SJSA1 (cell line): ENCODE measurements at regions not wholly inside any gene's neighbourhood (a gene's known extent, or its start where the extent isn't known, plus 50 kb on each side); places are given as distances from the start of the nearest gene placed in this dataset.

Experiments
- DNase-seq, 2 experiments: peaks; one replicate each; pipeline ENCODE4 v3.0.0-alpha.2; 2015 to 2020; ENCODE audit warnings: low spot score in 2 of 2, low read depth in 1 of 2
- H3K27ac ChIP-seq: fragments of 250-450 bp; sonication (Bioruptor Pico); 2 replicates; pipeline ENCODE4 v1.5.1; 2020; ENCODE audit warnings: mild to moderate bottlenecking, moderate library complexity
- H3K27me3 ChIP-seq: fragments of 250-450 bp; sonication (Bioruptor Pico); replicated peaks from 2 replicates; pipeline ENCODE4 v1.5.1; 2020; ENCODE audit warnings: mild to moderate bottlenecking, moderate library complexity
- H3K36me3 ChIP-seq: fragments of 250-450 bp; sonication (Bioruptor Pico); 2 replicates; pipeline ENCODE4 v1.5.1; 2020; ENCODE audit warnings: mild to moderate bottlenecking
- H3K4me1 ChIP-seq: fragments of 250-450 bp; sonication (Bioruptor Pico); replicated peaks from 2 replicates; pipeline ENCODE4 v1.6.1; 2021; ENCODE audit warnings: mild to moderate bottlenecking
- H3K4me3 ChIP-seq: fragments of 250-450 bp; sonication (Bioruptor Pico); 2 replicates; pipeline ENCODE4 v1.5.1; 2020; ENCODE audit warnings: mild to moderate bottlenecking
- H3K9me3 ChIP-seq: fragments of 250-450 bp; sonication (Bioruptor Pico); replicated peaks from 2 replicates; pipeline ENCODE4 v1.5.1; 2020; ENCODE audit warnings: mild to moderate bottlenecking

DNA sequence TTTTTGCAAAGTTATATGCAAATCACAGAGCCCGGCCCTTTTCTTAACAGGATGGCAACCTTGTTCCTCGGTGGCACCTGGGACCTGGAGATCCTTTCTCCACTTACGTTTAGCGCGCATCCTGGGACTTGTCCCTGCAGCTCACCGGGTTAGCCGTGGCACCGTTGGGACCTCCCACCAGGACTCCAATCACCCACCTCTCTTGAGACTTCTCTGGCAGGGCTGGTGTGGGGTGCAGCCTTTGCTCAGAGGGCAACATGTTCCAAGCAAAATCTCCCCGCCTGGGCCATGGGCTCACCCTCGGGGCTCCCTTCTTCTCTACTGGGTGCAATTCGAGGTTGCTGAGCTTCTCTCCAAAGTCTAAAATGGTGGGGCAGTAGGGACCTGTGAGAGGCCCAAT lies 211.9 kb upstream of the UMPS start:
- H3K27ac ChIP-seq, result no peak overlapping the region
- peaks cover 17% of the 10 kb centered on the region for H3K4me1 ChIP-seq
- DNase-seq, result no peak
- no peaks in the 10 kb centered on the region for H3K27me3 ChIP-seq
- no peaks in the 10 kb centered on the region for H3K36me3 ChIP-seq
- no peak overlapping the region for H3K4me3 ChIP-seq
- H3K9me3 ChIP-seq, result no peaks in the 10 kb centered on the region

DNA sequence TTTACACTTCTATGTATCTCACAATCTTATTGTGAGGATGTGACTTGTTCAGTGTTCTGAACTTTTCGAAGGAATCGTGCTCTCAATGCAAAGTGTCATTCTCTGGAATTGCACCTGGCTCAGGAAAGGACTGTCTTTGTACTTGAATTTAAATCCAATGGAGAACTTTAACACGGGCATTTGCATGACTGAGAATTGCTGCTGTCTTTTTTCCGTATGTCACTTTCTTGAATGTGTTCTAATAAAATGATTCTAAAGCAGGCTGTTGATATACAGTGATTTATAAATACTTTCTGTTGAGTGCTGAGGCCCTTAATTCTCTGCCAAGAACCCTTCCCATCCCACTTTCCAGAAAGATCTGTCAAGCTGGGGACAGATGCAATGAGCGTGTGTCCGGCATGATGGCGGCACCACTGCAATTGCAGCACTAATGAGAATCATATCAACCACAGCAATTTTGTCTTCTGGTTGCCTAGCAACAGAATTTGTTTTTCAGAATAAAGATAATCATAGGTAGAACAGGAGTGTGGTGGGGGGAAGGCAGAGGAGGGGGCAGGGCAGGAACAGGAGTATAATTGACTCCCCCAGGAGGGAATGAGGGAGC lies 210.6 kb upstream of the UMPS start:
- H3K4me3 ChIP-seq, result no peak overlapping the region
- peaks cover 13% of the 10 kb centered on the region for H3K4me1 ChIP-seq
- no peaks in the 10 kb centered on the region for H3K27me3 ChIP-seq
- no peak overlapping the region for H3K27ac ChIP-seq
- DNase-seq, result no peak
- H3K36me3 ChIP-seq, result no peaks in the 10 kb centered on the region
- H3K9me3 ChIP-seq, result no peaks in the 10 kb centered on the region

- Histone ChIP-seq H3K27ac (no peak overlapping the region), H3K4me3 (no peak overlapping the region), H3K36me3 (no peaks in the 10 kb centered on the region), H3K27me3 (no peaks in the 10 kb centered on the region), H3K9me3 (no peaks in the 10 kb centered on the region), H3K4me1 (peaks cover 10% of the 10 kb centered on the region)
- peak in 1 of 2 experiments; percentile 45 for DNase-seq
Measured at GRCh38 chr3:124520970-124521369, 209.3 kb upstream of the UMPS start.

DNA sequence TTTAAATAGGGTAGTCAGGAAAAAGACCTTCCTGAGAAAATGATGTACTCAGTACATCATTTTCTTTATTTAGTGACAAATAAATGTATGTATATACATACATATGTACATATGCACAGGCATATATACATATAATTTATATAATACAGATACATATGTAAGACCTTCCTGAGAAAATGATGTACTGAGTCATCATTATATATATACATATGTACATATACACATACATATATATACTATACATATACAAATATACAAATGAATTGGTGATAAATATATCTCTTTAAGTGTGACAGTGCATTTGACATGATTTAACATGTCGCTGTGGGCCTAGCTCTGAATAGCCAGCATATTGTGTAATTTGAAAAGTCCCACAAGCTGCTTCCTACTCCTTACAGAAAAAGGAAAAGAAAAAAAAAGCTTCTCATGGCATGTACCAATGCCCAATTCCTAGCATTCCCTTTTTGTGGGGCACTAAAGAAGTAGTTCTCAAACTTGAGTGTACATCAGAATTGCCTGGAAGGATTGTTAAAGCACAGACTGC lies 208.1 kb upstream of the UMPS start:
- H3K4me1 ChIP-seq, result peaks cover 10% of the 10 kb centered on the region
- H3K27ac ChIP-seq, result no peak overlapping the region
- no peak for DNase-seq
- H3K4me3 ChIP-seq, result no peak overlapping the region
- H3K9me3 ChIP-seq, result no peaks in the 10 kb centered on the region
- H3K36me3 ChIP-seq, result no peaks in the 10 kb centered on the region
- no peaks in the 10 kb centered on the region for H3K27me3 ChIP-seq

- no peak for DNase-seq
Measured at GRCh38 chr3:124526601-124527000, 203.7 kb upstream of the UMPS start.

GRCh38 chr3:124529826-124530571 lies 200.3 kb upstream of the UMPS start:
- Histone ChIP-seq H3K27me3 (no peaks in the 10 kb centered on the region), H3K9me3 (no peaks in the 10 kb centered on the region), H3K4me3 (no peak overlapping the region), H3K36me3 (no peaks in the 10 kb centered on the region), H3K27ac (no peak overlapping the region), H3K4me1 (no peaks in the 10 kb centered on the region)
- DNase-seq, result no peak

More at GRCh38 chr3:124526601-124527000, 203.7 kb upstream of the UMPS start:
- no peak overlapping the region for H3K27ac ChIP-seq
- no peaks in the 10 kb centered on the region for H3K27me3 ChIP-seq
- H3K4me1 ChIP-seq, result peaks cover 1% of the 10 kb centered on the region
- no peaks in the 10 kb centered on the region for H3K36me3 ChIP-seq
- H3K4me3 ChIP-seq, result no peak overlapping the region
- H3K9me3 ChIP-seq, result no peaks in the 10 kb centered on the region

DNA sequence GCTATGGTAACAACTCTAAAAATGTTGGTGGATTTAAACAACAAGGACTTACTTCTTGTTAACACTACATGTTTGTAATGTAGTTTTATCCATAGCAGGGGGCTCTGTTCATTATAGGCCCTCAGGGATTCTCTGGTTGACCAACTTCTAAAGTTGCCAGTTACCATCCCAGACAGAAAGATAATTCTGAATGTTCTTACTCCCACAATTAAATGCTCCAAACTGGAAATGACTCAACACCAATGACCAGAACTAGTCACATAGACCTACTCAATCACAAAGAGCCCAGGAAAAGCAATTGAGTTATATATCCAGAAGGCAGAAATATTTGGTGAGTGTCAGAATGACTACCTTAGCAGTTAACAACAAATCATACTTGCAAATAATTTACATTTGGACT lies 199.3 kb upstream of the UMPS start:
- Histone ChIP-seq H3K27me3 (no peaks in the 10 kb centered on the region), H3K27ac (no peak overlapping the region), H3K4me1 (no peaks in the 10 kb centered on the region), H3K36me3 (no peaks in the 10 kb centered on the region), H3K9me3 (no peaks in the 10 kb centered on the region), H3K4me3 (no peak overlapping the region)
- no peak for DNase-seq

DNA sequence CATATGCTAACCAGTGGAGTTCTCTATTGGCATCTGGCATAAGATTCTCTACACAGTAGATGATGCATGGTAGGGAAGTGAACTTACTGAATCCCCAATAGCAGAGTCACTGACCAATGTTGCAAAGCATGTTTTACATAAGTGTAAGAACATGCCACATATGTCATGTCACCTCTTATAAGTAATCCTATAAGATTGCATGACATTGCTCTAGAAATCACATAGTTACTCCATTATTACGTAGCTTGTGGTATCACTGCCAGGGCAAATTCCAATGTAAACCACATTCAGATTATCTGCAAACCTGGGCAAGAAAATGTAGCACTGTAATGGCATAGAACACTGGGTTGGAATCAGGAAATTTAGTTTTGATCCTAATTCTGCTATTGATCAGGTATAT lies 198.2 kb upstream of the UMPS start:
- Histone ChIP-seq H3K27me3 (no peaks in the 10 kb centered on the region), H3K4me1 (no peaks in the 10 kb centered on the region), H3K27ac (no peak overlapping the region), H3K36me3 (no peaks in the 10 kb centered on the region), H3K9me3 (no peaks in the 10 kb centered on the region), H3K4me3 (no peak overlapping the region)
- no peak for DNase-seq

DNA sequence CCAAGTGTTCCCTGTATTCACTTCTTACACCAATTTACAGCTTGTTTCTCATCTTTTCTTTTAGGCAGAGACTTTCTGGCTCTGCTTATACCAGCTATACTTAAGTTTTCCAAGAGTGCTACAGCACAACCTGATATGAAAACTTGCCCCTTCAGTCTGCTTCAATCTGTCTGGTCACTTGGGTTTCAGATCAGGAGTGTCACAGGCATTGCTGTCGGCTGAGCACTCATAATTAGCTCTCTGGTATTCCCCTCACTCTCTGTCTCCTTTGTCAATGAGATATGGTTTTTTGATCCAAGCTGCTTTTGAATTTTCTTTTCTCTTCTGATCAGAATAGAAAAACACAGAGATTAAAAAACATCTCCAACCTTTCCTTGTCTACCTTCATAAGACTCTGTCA lies 194.9 kb upstream of the UMPS start:
- Histone ChIP-seq H3K4me3 (no peak overlapping the region), H3K9me3 (no peaks in the 10 kb centered on the region)

DNA sequence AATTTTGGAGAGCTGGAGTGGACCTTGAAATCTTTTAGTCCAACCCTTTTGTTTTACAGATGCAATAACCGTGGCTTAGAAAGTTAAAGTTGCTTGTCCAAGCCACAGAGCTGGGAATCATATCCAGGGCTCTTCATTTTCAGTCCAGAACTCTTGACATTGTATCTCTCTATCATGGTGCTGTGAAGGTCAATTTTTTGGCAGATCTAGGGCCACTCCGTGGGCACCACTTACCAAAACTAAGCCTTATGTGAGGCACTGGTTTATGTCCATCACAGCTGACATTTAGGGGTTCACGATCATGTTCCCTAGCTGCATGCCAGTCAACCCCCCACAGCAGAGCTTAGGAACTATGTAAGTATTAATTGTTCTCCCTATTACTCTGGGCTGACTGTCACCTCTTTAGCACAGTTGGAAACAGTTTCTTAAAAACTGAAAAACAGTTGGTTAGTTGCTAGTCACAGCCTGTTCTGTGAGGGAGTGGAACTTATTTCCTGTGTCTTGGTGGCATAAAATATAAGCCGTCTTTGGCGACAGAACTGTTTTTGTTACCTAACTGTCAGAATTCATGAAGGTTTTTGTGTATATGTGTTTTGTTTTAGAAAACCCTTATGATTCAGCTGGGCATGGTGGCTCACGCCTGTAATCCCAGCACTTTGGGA lies 189.6 kb upstream of the UMPS start:
- no peaks in the 10 kb centered on the region for H3K9me3 ChIP-seq
- no peaks in the 10 kb centered on the region for H3K4me1 ChIP-seq

More for the DNA sequence above, 194.9 kb upstream of the UMPS start:
- Histone ChIP-seq H3K36me3 (no peaks in the 10 kb centered on the region), H3K27ac (no peak overlapping the region), H3K4me1 (no peaks in the 10 kb centered on the region), H3K27me3 (no peaks in the 10 kb centered on the region)
- DNase-seq, result no peak

GRCh38 chr3:124542214-124542869 lies 187.9 kb upstream of the UMPS start:
- no peaks in the 10 kb centered on the region for H3K27me3 ChIP-seq
- H3K27ac ChIP-seq, result no peak overlapping the region
- H3K4me3 ChIP-seq, result no peak overlapping the region
- H3K4me1 ChIP-seq, result no peaks in the 10 kb centered on the region
- no peaks in the 10 kb centered on the region for H3K9me3 ChIP-seq
- no peaks in the 10 kb centered on the region for H3K36me3 ChIP-seq
- DNase-seq, result no peak

More for the DNA sequence above, 189.6 kb upstream of the UMPS start:
- Histone ChIP-seq H3K27ac (no peak overlapping the region), H3K36me3 (no peaks in the 10 kb centered on the region), H3K27me3 (no peaks in the 10 kb centered on the region), H3K4me3 (no peak overlapping the region)
- no peak for DNase-seq

DNA sequence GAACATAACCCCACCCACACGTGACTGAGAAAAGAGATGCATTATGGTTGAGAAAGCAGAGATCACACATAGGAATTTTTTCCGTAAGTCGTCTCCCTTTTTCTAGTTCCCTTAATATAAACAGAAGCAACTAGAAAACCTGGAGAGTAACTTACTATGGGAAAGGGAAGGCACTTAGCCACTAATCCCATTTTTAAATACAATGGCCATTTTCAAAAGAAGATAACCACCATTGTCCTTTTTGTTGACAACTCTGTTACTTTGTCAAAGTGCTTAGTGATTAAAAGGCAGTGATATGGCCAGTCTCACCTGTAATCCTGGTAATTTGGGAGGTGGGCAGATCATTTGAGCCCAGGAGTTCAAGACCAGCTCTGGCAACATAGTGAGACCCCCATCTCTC lies 184.4 kb upstream of the UMPS start:
- no peak for DNase-seq
- Histone ChIP-seq H3K4me3 (no peak overlapping the region), H3K9me3 (no peaks in the 10 kb centered on the region), H3K27ac (no peak overlapping the region), H3K4me1 (no peaks in the 10 kb centered on the region), H3K36me3 (no peaks in the 10 kb centered on the region), H3K27me3 (no peaks in the 10 kb centered on the region)

GRCh38 chr3:124552224-124552623 lies 178.0 kb upstream of the UMPS start:
- Histone ChIP-seq H3K4me1 (peaks cover 14% of the 10 kb centered on the region), H3K9me3 (no peaks in the 10 kb centered on the region), H3K36me3 (no peaks in the 10 kb centered on the region), H3K4me3 (no peak overlapping the region), H3K27ac (no peak overlapping the region), H3K27me3 (no peaks in the 10 kb centered on the region)
- DNase-seq, result peak in 1 of 2 experiments; percentile 18

- no peaks in the 10 kb centered on the region for H3K27me3 ChIP-seq
- H3K27ac ChIP-seq, result no peak overlapping the region
- H3K9me3 ChIP-seq, result no peaks in the 10 kb centered on the region
- no peak overlapping the region for H3K4me3 ChIP-seq
- H3K4me1 ChIP-seq, result peaks cover 23% of the 10 kb centered on the region
- no peaks in the 10 kb centered on the region for H3K36me3 ChIP-seq
- no peak for DNase-seq
Measured at GRCh38 chr3:124553178-124553577, 177.1 kb upstream of the UMPS start.
